Suppressor macrophage treated with lipopolysaccharide for 1 hour (primary cell): ENCODE measurements at regions not wholly inside any gene's neighbourhood (a gene's known extent, or its start where the extent isn't known, plus 50 kb on each side); places are given as distances from the start of the nearest gene placed in this dataset.

Experiments used
- DNase-seq, 3 donors: peaks; one replicate each; pipeline ENCODE4 v3.0.0-alpha.2; 2020 to 2022

DNA sequence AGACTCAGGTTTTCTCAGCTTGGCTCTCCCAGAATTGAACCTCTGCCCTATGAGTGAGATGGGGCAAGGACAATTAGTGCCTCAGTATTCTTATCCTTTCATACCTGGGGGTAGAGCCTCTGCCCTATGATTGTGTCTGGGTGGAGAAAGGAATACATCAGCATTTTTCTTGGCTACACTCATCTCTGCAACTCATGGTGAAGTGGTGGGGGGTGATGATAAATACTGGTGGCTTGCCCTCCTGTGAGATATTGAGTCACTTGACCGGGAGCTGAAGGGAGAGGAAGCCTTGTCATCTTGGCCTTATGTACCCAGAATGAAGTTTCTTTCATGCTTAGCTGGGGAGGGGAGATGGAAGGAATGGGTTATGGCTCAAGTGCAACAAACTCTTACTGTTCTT, 71.3 kb upstream of the ENOX2 start:
- DNase-seq: no peak

- peak; percentile 37 to 41 (median 38) for DNase-seq
Measured at GRCh38 chrX:130975947-130976346, 72.9 kb upstream of the ENOX2 start.

GRCh38 chrX:130981836-130982235, 76.3 kb upstream of the ARHGAP36 start:
- DNase-seq: no peak

GRCh38 chrX:130984782-130985181, 73.4 kb upstream of the ARHGAP36 start:
- no peak for DNase-seq

DNA sequence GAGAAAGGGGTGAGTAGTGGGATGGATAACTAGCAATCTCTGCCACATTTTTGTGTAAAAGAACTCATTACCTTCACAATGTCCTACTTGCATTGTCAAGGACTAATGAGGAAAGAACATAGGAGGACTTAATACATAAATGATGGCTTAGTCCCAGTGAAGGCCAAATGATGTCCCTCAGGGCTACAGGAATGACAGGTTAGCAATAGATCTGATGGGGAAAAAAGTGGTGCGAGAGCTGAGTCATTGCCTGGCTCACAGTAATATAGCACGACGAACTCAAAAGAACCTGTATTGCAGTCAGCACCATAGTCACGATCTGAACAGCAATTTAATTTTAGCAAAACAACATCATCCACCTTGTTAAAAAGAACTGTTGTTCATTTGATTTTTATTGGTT, 70.9 kb upstream of the ARHGAP36 start:
- no peak for DNase-seq

DNA sequence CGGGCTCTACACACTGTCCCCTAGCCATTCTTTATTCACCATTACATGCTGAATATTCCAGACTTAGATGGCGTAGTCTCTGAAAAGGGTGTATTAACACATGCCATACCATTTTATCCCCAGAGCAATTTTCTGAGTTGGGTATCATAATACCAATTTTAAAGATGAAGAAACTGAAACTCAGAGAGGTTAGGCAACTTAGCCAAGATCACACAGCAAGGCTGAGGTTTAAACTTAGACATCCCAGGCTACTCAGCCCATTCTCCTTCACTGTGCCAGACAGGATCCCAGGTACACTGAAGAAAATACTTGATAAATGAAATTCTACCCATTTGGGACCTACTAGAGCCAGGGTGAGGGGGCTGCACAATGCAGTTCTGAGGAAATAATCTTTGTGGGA, 67.4 kb upstream of the ARHGAP36 start:
- DNase-seq: no peak

DNA sequence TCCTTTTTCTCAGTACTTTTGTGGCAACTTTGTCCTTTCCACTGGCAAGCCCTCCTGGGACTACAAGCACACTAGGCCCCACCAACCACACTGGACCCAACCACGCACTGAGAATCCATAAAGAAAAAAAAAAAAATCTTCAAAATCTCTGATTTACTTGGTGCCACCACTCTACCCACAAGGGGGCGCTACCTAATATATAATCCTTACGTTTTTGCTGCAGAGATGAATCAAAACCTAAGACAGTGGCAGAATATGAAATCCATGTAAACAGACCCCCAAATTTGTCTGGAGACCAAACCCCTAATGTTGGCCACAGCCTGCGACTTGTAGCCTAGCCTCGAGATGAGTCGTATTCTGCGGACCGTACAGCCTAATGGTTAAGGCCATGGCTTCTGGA, 63.5 kb upstream of the ARHGAP36 start:
- DNase-seq: peak; percentile 20 to 45 (median 23)

GRCh38 chrX:130995439-130995838, 62.7 kb upstream of the ARHGAP36 start:
- DNase-seq: no peak

DNA sequence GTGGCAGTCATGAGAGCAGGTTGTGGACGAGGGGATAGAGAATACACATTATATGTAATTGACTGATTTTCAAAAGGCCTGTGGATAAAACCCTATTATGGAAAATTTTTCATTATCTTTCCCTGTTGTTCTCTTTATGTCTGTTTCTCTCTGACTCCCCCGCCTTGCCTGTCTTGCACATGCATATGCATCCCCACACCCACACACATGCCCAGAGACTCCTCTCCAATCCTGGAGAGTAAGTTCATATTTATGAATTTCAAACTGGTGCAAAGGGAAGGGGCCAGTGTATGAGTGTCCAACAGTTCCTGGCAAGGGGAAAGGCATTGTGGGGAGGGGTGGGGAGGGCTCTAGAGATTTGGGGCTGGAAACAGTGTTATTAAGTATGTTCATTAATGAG, 60.8 kb upstream of the ARHGAP36 start:
- no peak for DNase-seq

DNA sequence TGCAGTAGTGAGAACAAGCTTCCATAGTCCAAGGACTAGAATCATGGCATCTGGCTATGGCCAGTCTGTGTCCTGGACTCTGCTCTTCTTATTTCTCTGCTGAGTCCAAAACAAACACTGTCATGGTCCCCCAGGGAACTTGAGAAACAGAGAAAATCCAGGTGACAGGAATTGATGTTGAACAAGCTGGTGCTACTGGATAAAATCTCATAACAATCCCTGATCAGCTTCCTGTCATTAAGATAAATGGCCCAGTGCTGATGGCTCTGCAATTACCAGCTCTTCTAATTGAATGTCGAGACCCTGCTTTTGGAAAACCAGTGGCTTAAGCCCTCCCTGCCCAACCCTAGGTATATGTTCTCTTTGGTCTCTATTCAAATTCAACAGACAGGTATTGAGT, 58.8 kb upstream of the ARHGAP36 start:
- no peak for DNase-seq
